ENCODE measurements at regions not wholly inside any gene's neighbourhood (a gene's known extent, or its start where the extent isn't known, plus 50 kb on each side); places are given as distances from the start of the nearest gene placed in this dataset.
"Not testable (repeated sequence)": the region's sequence is repeated elsewhere in the genome, so short reads cannot be mapped to it uniquely, and the experiment has no call there.

GRCh38 chr13:73661687-73662425 is 472.3 kb downstream of the KLF12 start:
- DNase-seq = no peak

- DNase-seq = no peak
Observed at GRCh38 chr13:73661066-73661465, 473.1 kb downstream of the KLF12 start.

GRCh38 chr13:73658639-73659038 is 475.6 kb downstream of the KLF12 start:
- no peak for DNase-seq

GRCh38 chr13:73657821-73658540 is 476.2 kb downstream of the KLF12 start:
- DNase-seq = no peak

GRCh38 chr13:73656863-73657262 is 477.3 kb downstream of the KLF12 start:
- no peak for DNase-seq

- no peak for DNase-seq
Observed at GRCh38 chr13:73653688-73654087, 480.5 kb downstream of the KLF12 start.

GRCh38 chr13:73647417-73647816 is 486.8 kb downstream of the KLF12 start:
- no peak for DNase-seq

- DNase-seq = not testable (repeated sequence)
Observed at GRCh38 chr13:73640476-73641179, 493.6 kb downstream of the KLF12 start.

GRCh38 chr13:73635166-73635787 is 498.9 kb downstream of the KLF12 start:
- DNase-seq = no peak

GRCh38 chr13:73633817-73634460 is 500.3 kb downstream of the KLF12 start:
- DNase-seq = no peak

GRCh38 chr13:73631411-73631810 is 502.8 kb downstream of the KLF12 start:
- DNase-seq = no peak

- no peak for DNase-seq
Observed at GRCh38 chr13:73625562-73626339, 508.5 kb downstream of the KLF12 start.

GRCh38 chr13:73623281-73623680 is 510.9 kb downstream of the KLF12 start:
- no peak for DNase-seq

GRCh38 chr13:73622381-73622780 is 511.8 kb downstream of the KLF12 start:
- DNase-seq = no peak

GRCh38 chr13:73618275-73618865 is 515.8 kb downstream of the KLF12 start:
- DNase-seq = no peak

- no peak for DNase-seq
Observed at GRCh38 chr13:73616861-73617260, 517.3 kb downstream of the KLF12 start.

- DNase-seq = no peak
Observed at GRCh38 chr13:73610799-73611592, 523.2 kb downstream of the KLF12 start.

- no peak for DNase-seq
Observed at GRCh38 chr13:73608711-73609485, 525.3 kb downstream of the KLF12 start.

- no peak for DNase-seq
Observed at GRCh38 chr13:73608157-73608516, 526.1 kb downstream of the KLF12 start.
